ENCODE measurements at regions not wholly inside any gene's neighbourhood (a gene's known extent, or its start where the extent isn't known, plus 50 kb on each side); places are given as distances from the start of the nearest gene placed in this dataset.

DNA sequence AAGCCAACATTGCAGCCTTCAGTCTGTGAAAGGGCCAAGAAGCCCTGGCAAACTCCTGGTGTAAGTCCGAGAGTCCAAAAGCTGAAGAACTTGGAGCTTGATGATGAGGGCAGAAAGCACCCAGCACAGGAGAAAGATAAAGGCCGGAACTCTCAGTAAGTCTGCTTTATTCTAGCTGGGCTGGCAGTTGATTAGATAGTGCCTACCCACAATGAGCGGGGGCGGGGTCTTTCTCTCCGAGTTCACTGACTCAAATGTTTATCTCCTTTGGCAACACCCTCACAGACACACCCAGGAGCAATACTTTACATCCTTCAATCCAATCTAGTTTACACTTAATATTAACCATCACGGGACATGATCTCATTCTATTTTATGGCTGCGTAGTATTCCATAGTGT lies 1317.1 kb downstream of the SLITRK1 start:
- no peak overlapping the region for H3K4me2 ChIP-seq (replicated peaks; ENCODE audit: extremely low read depth, low read length, poor library complexity, severe bottlenecking)
- H3K9me3 ChIP-seq (replicated peaks in 1 of 2; ENCODE audit: control insufficient read depth in 1 of 2, insufficient read depth in 1 of 2, low read length in 2 of 2) = peaks cover 8 to 18% of the 10 kb centered on the region in 2 donors
- no peak overlapping the region for H3K4me3 ChIP-seq (replicated peaks in 1 of 3; ENCODE audit: low read depth in 2 of 3, low read length in 3 of 3)
- Mint-ChIP-seq H3K27me3 (ENCODE audit: low read depth in 3 of 3) (peaks cover 0 to 2% (median 0%) of the 10 kb centered on the region in 3 donors), H3K9me3 (peaks cover 0 to 13% (median 5%) of the 10 kb centered on the region in 7 donors), H3K27ac (no peak overlapping the region), H3K36me3 (no peaks in the 10 kb centered on the region), H3K4me3 (no peak overlapping the region), H3K4me1 (no peaks in the 10 kb centered on the region)
- intact Hi-C loops (cut with micrococcal nuclease) = no loop called here
- no peak for DNase-seq
- no peak for TF ChIP-seq CTCF (IDR thresholded peaks at IDR 0.05)
- no peaks in the 10 kb centered on the region for H3K79me2 ChIP-seq (ENCODE audit: insufficient read depth, low read length)
- no peaks in the 10 kb centered on the region for H3K4me1 ChIP-seq (ENCODE audit: control insufficient read depth in 1 of 2, insufficient read depth in 2 of 2, low read length in 2 of 2)
- H3K27ac ChIP-seq (ENCODE audit: low read depth in 1 of 2, low read length in 2 of 2) = no peak overlapping the region
- no peaks in the 10 kb centered on the region for H4K20me1 ChIP-seq (ENCODE audit: insufficient read depth, low read length)
- 84% methylated on average over 5 of the region's 7 CpGs for WGBS (ENCODE audit: insufficient coverage)
- H3K27me3 ChIP-seq (ENCODE audit: control insufficient read depth in 2 of 2, insufficient read depth in 2 of 2, low read length in 2 of 2) = no peaks in the 10 kb centered on the region
- H3K36me3 ChIP-seq (replicated peaks in 1 of 2; ENCODE audit: control insufficient read depth in 1 of 2, insufficient read depth in 2 of 2, low read length in 2 of 2) = no peaks in the 10 kb centered on the region
- no peak overlapping the region for H3K9ac ChIP-seq (ENCODE audit: insufficient read depth, low read length, poor library complexity, severe bottlenecking)
- H2AFZ ChIP-seq (ENCODE audit: insufficient read depth, low read depth, low read length, poor library complexity, severe bottlenecking) = no peak overlapping the region

GRCh38 chr13:82560889-82561288 lies 1321.4 kb downstream of the SLITRK1 start:
- DNase-seq = no peak
- intact Hi-C loops (cut with micrococcal nuclease) = no loop called here
- no peaks in the 10 kb centered on the region for H3K4me1 Mint-ChIP-seq
- no peaks in the 10 kb centered on the region for H3K36me3 Mint-ChIP-seq
- TF ChIP-seq CTCF (IDR thresholded peaks at IDR 0.05) = no peak
- H3K4me3 Mint-ChIP-seq = no peak overlapping the region
- H3K27ac Mint-ChIP-seq = no peak overlapping the region
- no peak overlapping the region for H3K27ac ChIP-seq (ENCODE audit: low read depth in 1 of 2, low read length in 2 of 2)
- no peaks in the 10 kb centered on the region for H3K4me1 ChIP-seq (ENCODE audit: control insufficient read depth in 1 of 2, insufficient read depth in 2 of 2, low read length in 2 of 2)
- H2AFZ ChIP-seq (ENCODE audit: insufficient read depth, low read depth, low read length, poor library complexity, severe bottlenecking) = no peak overlapping the region
- no peaks in the 10 kb centered on the region for H3K27me3 ChIP-seq (ENCODE audit: control insufficient read depth in 2 of 2, insufficient read depth in 2 of 2, low read length in 2 of 2)
- H3K27me3 Mint-ChIP-seq (ENCODE audit: low read depth in 3 of 3) = no peaks in the 10 kb centered on the region
- no peaks in the 10 kb centered on the region for H3K9me3 ChIP-seq (replicated peaks in 1 of 2; ENCODE audit: control insufficient read depth in 1 of 2, insufficient read depth in 1 of 2, low read length in 2 of 2)
- no CpG with 5 or more reads among the region's 1 CpG for WGBS (ENCODE audit: insufficient coverage)
- no peaks in the 10 kb centered on the region for H3K36me3 ChIP-seq (replicated peaks in 1 of 2; ENCODE audit: control insufficient read depth in 1 of 2, insufficient read depth in 2 of 2, low read length in 2 of 2)
- no peak overlapping the region for H3K9ac ChIP-seq (ENCODE audit: insufficient read depth, low read length, poor library complexity, severe bottlenecking)
- H3K9me3 Mint-ChIP-seq = peaks cover 0 to 4% (median 0%) of the 10 kb centered on the region in 7 donors
- no peaks in the 10 kb centered on the region for H3K79me2 ChIP-seq (ENCODE audit: insufficient read depth, low read length)
- no peaks in the 10 kb centered on the region for H4K20me1 ChIP-seq (ENCODE audit: insufficient read depth, low read length)
- no peak overlapping the region for H3K4me2 ChIP-seq (replicated peaks; ENCODE audit: extremely low read depth, low read length, poor library complexity, severe bottlenecking)
- no peak overlapping the region for H3K4me3 ChIP-seq (replicated peaks in 1 of 3; ENCODE audit: low read depth in 2 of 3, low read length in 3 of 3)

Measured in CD14-positive monocyte (primary cell).